MM.1S (cell line): ENCODE measurements at regions not wholly inside any gene's neighbourhood (a gene's known extent, or its start where the extent isn't known, plus 50 kb on each side); places are given as distances from the start of the nearest gene placed in this dataset.

Source experiments
- DNase-seq: peaks from one replicate; pipeline ENCODE4 v3.0.0-alpha.2; 2015
- H2AFZ ChIP-seq: fragments of 300-600 bp; sonication (generic); 2 replicates; pipeline ENCODE4 v1.6.0; 2016; ENCODE audit warnings: antibody characterized with exemption, low read length
- H3F3A ChIP-seq: fragments of 300-600 bp; sonication (generic); 2 replicates; pipeline ENCODE4 v1.6.1; 2016; ENCODE audit warnings: mild to moderate bottlenecking, antibody characterized with exemption, low read length, moderate library complexity, mixed read lengths; ENCODE audit not compliant: insufficient read depth
- H3K27ac ChIP-seq: fragments of 300-600 bp; sonication (generic); 2 replicates; pipeline ENCODE4 v1.5.1; 2016; ENCODE audit warnings: mild to moderate bottlenecking, low read length
- H3K27me3 ChIP-seq: fragments of 300-600 bp; sonication (generic); replicated peaks from 2 replicates; pipeline ENCODE4 v1.6.0; 2016; ENCODE audit warnings: low read length; ENCODE audit not compliant: insufficient read depth
- H3K36me3 ChIP-seq: fragments of 300-600 bp; sonication (generic); replicated peaks from 2 replicates; pipeline ENCODE4 v1.6.1; 2016; ENCODE audit warnings: mild to moderate bottlenecking, low read length, mixed read lengths; ENCODE audit not compliant: insufficient read depth
- H3K4me1 ChIP-seq: fragments of 300-600 bp; sonication (generic); 2 replicates; pipeline ENCODE4 v1.6.1; 2016; ENCODE audit warnings: low read length, mixed read lengths
- H3K4me2 ChIP-seq: fragments of 300-600 bp; sonication (generic); 2 replicates; pipeline ENCODE4 v1.6.0; 2016; ENCODE audit warnings: low read depth, low read length
- H3K4me3 ChIP-seq: fragments of 300-600 bp; sonication (generic); 2 replicates; pipeline ENCODE4 v1.5.1; 2016; ENCODE audit warnings: low read length, mixed read lengths
- H3K79me2 ChIP-seq: fragments of 300-600 bp; sonication (generic); 2 replicates; pipeline ENCODE4 v1.6.1; 2016; ENCODE audit warnings: mixed run types, low read length, mixed read lengths
- H3K9ac ChIP-seq: fragments of 300-600 bp; sonication (generic); 2 replicates; pipeline ENCODE4 v1.6.1; 2016; ENCODE audit warnings: low read length, mixed read lengths
- H3K9me2 ChIP-seq: fragments of 300-600 bp; sonication (generic); replicated peaks from 2 replicates; pipeline ENCODE4 v1.6.1; 2016; ENCODE audit warnings: mild to moderate bottlenecking, low read length, mixed read lengths; ENCODE audit not compliant: insufficient read depth
- H3K9me3 ChIP-seq: fragments of 300-600 bp; sonication (generic); replicated peaks from 2 replicates; pipeline ENCODE4 v1.6.1; 2016; ENCODE audit warnings: mild to moderate bottlenecking, low read length, mixed read lengths; ENCODE audit not compliant: insufficient read depth
- H4K20me1 ChIP-seq: fragments of 300-600 bp; sonication (generic); 2 replicates; pipeline ENCODE4 v1.6.1; 2016; ENCODE audit warnings: mild to moderate bottlenecking, low read length, moderate library complexity, mixed read lengths; ENCODE audit not compliant: insufficient read depth
- CTCF ChIP-seq: fragments of 300-600 bp; sonication (generic); IDR thresholded peaks from 2 replicates; pipeline ENCODE4 v1.5.1; 2016; ENCODE audit warnings: antibody characterized with exemption, low read length, mixed read lengths
- EZH2 ChIP-seq: fragments of 300-600 bp; sonication (generic); optimal IDR thresholded peaks from 2 replicates; pipeline ENCODE3; 2017; ENCODE audit warnings: low read depth, mild to moderate bottlenecking, antibody characterized with exemption, low read length, mixed read lengths
- EZH2phosphoT487 ChIP-seq: fragments of 300-600 bp; sonication (generic); IDR thresholded peaks from 2 replicates; pipeline ENCODE4 v1.6.1; 2018; ENCODE audit warnings: antibody characterized with exemption, low read length

GRCh38 chr19:28956961-28957360 lies 256.0 kb downstream of the UQCRFS1 start:
- no peaks in the 10 kb centered on the region for H3K9me2 ChIP-seq
- H3K4me2 ChIP-seq = no peak overlapping the region

GRCh38 chr19:28956421-28956820 lies 256.5 kb downstream of the UQCRFS1 start:
- no peak overlapping the region for H3K27ac ChIP-seq
- H3K4me3 ChIP-seq = no peak overlapping the region
- no peaks in the 10 kb centered on the region for H3K79me2 ChIP-seq
- no peaks in the 10 kb centered on the region for H3F3A ChIP-seq
- no peak overlapping the region for H3K9ac ChIP-seq
- no peak for DNase-seq
- H2AFZ ChIP-seq = no peak overlapping the region
- no peaks in the 10 kb centered on the region for H3K9me2 ChIP-seq
- no peaks in the 10 kb centered on the region for H4K20me1 ChIP-seq
- no peaks in the 10 kb centered on the region for H3K4me1 ChIP-seq
- TF ChIP-seq CTCF (no peak), EZH2 (no peak), EZH2phosphoT487 (no peak)
- H3K27me3 ChIP-seq = 0 out of 2 replicates have a peak, but pooled peaks cover 4% of the 10 kb centered on the region
- H3K9me3 ChIP-seq = no peaks in the 10 kb centered on the region
- no peak overlapping the region for H3K4me2 ChIP-seq
- no peaks in the 10 kb centered on the region for H3K36me3 ChIP-seq

More at GRCh38 chr19:28956961-28957360, 256.0 kb downstream of the UQCRFS1 start:
- Histone ChIP-seq H3K4me1 (no peaks in the 10 kb centered on the region), H3K4me3 (no peak overlapping the region), H3K79me2 (no peaks in the 10 kb centered on the region), H2AFZ (no peak overlapping the region), H3K27ac (no peak overlapping the region), H3K27me3 (peaks cover 5% of the 10 kb centered on the region; the same call in 1 of the 2 replicates), H4K20me1 (no peaks in the 10 kb centered on the region), H3F3A (no peaks in the 10 kb centered on the region), H3K36me3 (no peaks in the 10 kb centered on the region), H3K9ac (no peak overlapping the region), H3K9me3 (no peaks in the 10 kb centered on the region)
- TF ChIP-seq EZH2phosphoT487 = no peak
- TF ChIP-seq CTCF = no peak
- TF ChIP-seq EZH2 = no peak
- no peak for DNase-seq

- Histone ChIP-seq H3K27ac (no peak overlapping the region), H3K9me2 (no peaks in the 10 kb centered on the region), H3K9me3 (no peaks in the 10 kb centered on the region), H3K4me3 (no peak overlapping the region), H3K36me3 (no peaks in the 10 kb centered on the region), H3K4me2 (no peak overlapping the region), H3F3A (no peaks in the 10 kb centered on the region), H3K79me2 (no peaks in the 10 kb centered on the region), H4K20me1 (no peaks in the 10 kb centered on the region), H3K9ac (no peak overlapping the region), H3K27me3 (peaks cover 25% of the 10 kb centered on the region), H3K4me1 (no peaks in the 10 kb centered on the region), H2AFZ (no peak overlapping the region)
- TF ChIP-seq EZH2phosphoT487 (no peak), CTCF (no peak), EZH2 (no peak)
- no peak for DNase-seq
Observed at GRCh38 chr19:28949535-28949934, 263.4 kb downstream of the UQCRFS1 start.
